OCI-LY3 (cell line): ENCODE measurements at regions not wholly inside any gene's neighbourhood (a gene's known extent, or its start where the extent isn't known, plus 50 kb on each side); places are given as distances from the start of the nearest gene placed in this dataset.

Experiments
- H2AFZ ChIP-seq: fragments of 200-600, 300-600 bp; shearing (Covaris generic); 2 replicates; pipeline ENCODE4 v1.6.0; 2014; ENCODE audit warnings: antibody characterized with exemption, low read depth, low read length
- H3K27ac ChIP-seq: fragments of 200-600, 300-600 bp; sonication (generic); 2 replicates; pipeline ENCODE4 v1.5.1; 2014; ENCODE audit warnings: mild to moderate bottlenecking, low read length, moderate library complexity, mixed read lengths
- H3K27me3 ChIP-seq: fragments of 200-600, 300-600 bp; sonication (generic); 2 replicates; pipeline ENCODE4 v1.6.1; 2014; ENCODE audit warnings: low read depth, low read length, mixed read lengths
- H3K36me3 ChIP-seq: fragments of 200-600, 300-600 bp; sonication (generic); replicated peaks from 2 replicates; pipeline ENCODE3; 2014; ENCODE audit warnings: low read depth, low read length, mixed read lengths
- H3K4me1 ChIP-seq: fragments of 300-600, 200-600 bp; sonication (generic); 2 replicates; pipeline ENCODE4 v1.6.1; 2014; ENCODE audit warnings: low read length, mixed read lengths
- H3K4me2 ChIP-seq: fragments of 200-600, 300-600 bp; sonication (generic); 2 replicates; pipeline ENCODE4 v1.6.1; 2014; ENCODE audit warnings: low read length, mixed read lengths
- H3K4me3 ChIP-seq: fragments of 300-600, 200-600 bp; sonication (generic); 2 replicates; pipeline ENCODE4 v1.5.1; 2014; ENCODE audit warnings: antibody characterized with exemption, mild to moderate bottlenecking, low read length, moderate library complexity
- H3K79me2 ChIP-seq: fragments of 300-600, 200-600 bp; shearing (Covaris generic); 2 replicates; pipeline ENCODE4 v1.6.1; 2014; ENCODE audit warnings: mild to moderate bottlenecking, low read length, mixed read lengths
- H3K9ac ChIP-seq: fragments of 300-600, 200-600 bp; shearing (Covaris generic); 2 replicates; pipeline ENCODE4 v1.6.0; 2014; ENCODE audit warnings: mild to moderate bottlenecking, low read length, moderate library complexity
- H3K9me3 ChIP-seq: fragments of 200-600, 300-600 bp; shearing (Covaris generic); 2 replicates; pipeline ENCODE4 v1.6.1; 2014; ENCODE audit warnings: low read length, mixed read lengths; ENCODE audit not compliant: insufficient read depth
- H4K20me1 ChIP-seq: fragments of 200-600, 300-600 bp; sonication (generic); 2 replicates; pipeline ENCODE4 v1.6.1; 2016; ENCODE audit warnings: low read length, mixed read lengths; ENCODE audit not compliant: insufficient read depth
- CTCF ChIP-seq: fragments of 200-600, 300-600 bp; sonication (generic); IDR thresholded peaks from 2 replicates; pipeline ENCODE4 v1.5.1; 2014; ENCODE audit warnings: antibody characterized with exemption, low read length, low read depth
- EZH2phosphoT487 ChIP-seq: fragments of 200-600 bp; shearing (Covaris generic); IDR thresholded peaks from 2 replicates; pipeline ENCODE4 v1.6.1; 2018; ENCODE audit warnings: antibody characterized with exemption, mixed run types, low read depth

- Histone ChIP-seq H3K36me3 (no peaks in the 10 kb centered on the region), H4K20me1 (no peaks in the 10 kb centered on the region), H3K27me3 (no peaks in the 10 kb centered on the region), H2AFZ (no peak overlapping the region), H3K4me2 (no peak overlapping the region), H3K4me1 (peaks cover 24% of the 10 kb centered on the region), H3K27ac (no peak overlapping the region), H3K9ac (no peak overlapping the region), H3K4me3 (no peak overlapping the region), H3K79me2 (no peaks in the 10 kb centered on the region), H3K9me3 (no peaks in the 10 kb centered on the region)
- TF ChIP-seq EZH2phosphoT487 (no peak), CTCF (no peak)
These were observed 185.9 kb downstream of the FAT3 start for GRCh38 chr11:92410526-92410925.

- Histone ChIP-seq H2AFZ (no peak overlapping the region), H3K79me2 (no peaks in the 10 kb centered on the region), H3K27ac (no peak overlapping the region), H3K9ac (no peak overlapping the region), H3K4me2 (no peak overlapping the region), H4K20me1 (no peaks in the 10 kb centered on the region), H3K4me1 (peaks cover 24% of the 10 kb centered on the region), H3K4me3 (no peak overlapping the region), H3K27me3 (no peaks in the 10 kb centered on the region), H3K36me3 (no peaks in the 10 kb centered on the region), H3K9me3 (no peaks in the 10 kb centered on the region)
- TF ChIP-seq CTCF (no peak), EZH2phosphoT487 (no peak)
These were observed 186.8 kb downstream of the FAT3 start for GRCh38 chr11:92411431-92411830.

GRCh38 chr11:92413757-92414513 is 189.3 kb downstream of the FAT3 start:
- TF ChIP-seq CTCF (no peak), EZH2phosphoT487 (no peak)
- peak overlapping the region; percentile 88 for H3K4me2 ChIP-seq

GRCh38 chr11:92416971-92417725 is 192.5 kb downstream of the FAT3 start:
- no peak overlapping the region for H3K9ac ChIP-seq
- H3K4me1 ChIP-seq, result peaks cover 34% of the 10 kb centered on the region
- no peaks in the 10 kb centered on the region for H3K9me3 ChIP-seq
- no peak overlapping the region for H2AFZ ChIP-seq
- no peaks in the 10 kb centered on the region for H3K27me3 ChIP-seq
- H3K27ac ChIP-seq, result no peak overlapping the region
- no peak for TF ChIP-seq EZH2phosphoT487
- TF ChIP-seq CTCF, result no peak
- no peaks in the 10 kb centered on the region for H3K36me3 ChIP-seq
- no peaks in the 10 kb centered on the region for H3K79me2 ChIP-seq
- H3K4me2 ChIP-seq, result no peak overlapping the region
- no peak overlapping the region for H3K4me3 ChIP-seq
- no peaks in the 10 kb centered on the region for H4K20me1 ChIP-seq

More at GRCh38 chr11:92413757-92414513, 189.3 kb downstream of the FAT3 start:
- no peaks in the 10 kb centered on the region for H3K27me3 ChIP-seq
- no peaks in the 10 kb centered on the region for H3K36me3 ChIP-seq
- peaks cover 34% of the 10 kb centered on the region for H3K4me1 ChIP-seq
- no peaks in the 10 kb centered on the region for H3K79me2 ChIP-seq
- H3K9ac ChIP-seq, result peak overlapping the region; percentile 30; the same call in 1 of the 2 replicates
- peak overlapping the region; percentile 70 for H3K27ac ChIP-seq
- H2AFZ ChIP-seq, result 0 out of 2 replicates have a peak overlapping the region, but pooled peaks have one; percentile 17
- no peaks in the 10 kb centered on the region for H3K9me3 ChIP-seq
- peak overlapping the region; percentile 69 for H3K4me3 ChIP-seq
- no peaks in the 10 kb centered on the region for H4K20me1 ChIP-seq
